ENCODE measurements at regions not wholly inside any gene's neighbourhood (a gene's known extent, or its start where the extent isn't known, plus 50 kb on each side); places are given as distances from the start of the nearest gene placed in this dataset.
"Not testable (repeated sequence)": the region's sequence is repeated elsewhere in the genome, so short reads cannot be mapped to it uniquely, and the experiment has no call there.

DNA sequence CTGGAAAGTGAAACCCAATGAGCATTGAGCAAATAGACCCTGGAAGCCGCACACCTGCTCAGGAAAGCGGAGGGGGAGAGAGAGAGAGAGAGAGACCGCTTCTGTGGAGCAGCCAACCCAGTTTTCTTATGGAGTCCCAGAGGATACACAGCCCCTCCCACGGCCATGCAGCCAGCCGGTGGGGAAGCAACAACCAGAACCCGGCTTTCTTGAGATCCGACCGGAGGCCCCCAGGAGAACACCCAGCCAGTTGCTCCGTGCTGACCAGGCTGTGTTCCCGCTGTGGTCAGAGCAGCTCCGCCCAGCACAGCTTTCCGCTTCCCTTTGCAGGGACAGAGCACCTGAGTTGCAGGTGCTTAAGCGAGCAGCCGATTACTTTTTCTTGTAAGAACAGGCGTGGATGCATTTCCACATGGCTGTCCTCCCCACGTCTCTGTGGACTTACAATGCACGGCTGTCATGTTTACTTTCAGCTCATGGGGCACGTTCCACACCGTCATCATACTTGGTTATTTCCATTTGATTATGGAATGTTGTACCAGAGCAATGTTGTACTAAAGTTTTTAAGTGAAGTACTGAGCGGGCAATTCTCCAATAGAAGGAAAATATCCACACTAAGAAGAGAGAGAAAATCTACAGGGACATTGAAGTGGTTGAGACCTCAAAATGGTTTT lies 381.9 kb downstream of the THBS2 start:
- DNase-seq, result no peak

DNA sequence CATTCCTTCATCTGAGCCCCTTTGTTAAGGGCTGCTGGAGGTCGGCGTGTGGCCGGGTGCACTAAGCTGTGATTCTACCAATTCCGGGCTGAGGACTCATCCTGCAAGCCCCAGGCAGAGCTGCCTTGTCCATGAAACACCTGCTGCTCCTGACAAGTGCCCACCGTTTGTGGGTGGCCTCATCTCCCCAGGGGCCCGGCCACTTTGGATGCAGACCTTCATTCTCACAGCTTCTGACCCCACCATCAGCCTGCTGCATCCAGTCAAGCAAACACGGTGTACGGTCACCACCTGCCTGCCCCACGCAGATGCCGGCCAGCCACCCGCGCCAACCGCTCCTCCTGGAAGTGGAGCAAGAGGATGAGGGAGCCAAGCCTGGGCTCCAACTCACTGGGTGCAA lies 382.7 kb downstream of the THBS2 start:
- no peak for DNase-seq

DNA sequence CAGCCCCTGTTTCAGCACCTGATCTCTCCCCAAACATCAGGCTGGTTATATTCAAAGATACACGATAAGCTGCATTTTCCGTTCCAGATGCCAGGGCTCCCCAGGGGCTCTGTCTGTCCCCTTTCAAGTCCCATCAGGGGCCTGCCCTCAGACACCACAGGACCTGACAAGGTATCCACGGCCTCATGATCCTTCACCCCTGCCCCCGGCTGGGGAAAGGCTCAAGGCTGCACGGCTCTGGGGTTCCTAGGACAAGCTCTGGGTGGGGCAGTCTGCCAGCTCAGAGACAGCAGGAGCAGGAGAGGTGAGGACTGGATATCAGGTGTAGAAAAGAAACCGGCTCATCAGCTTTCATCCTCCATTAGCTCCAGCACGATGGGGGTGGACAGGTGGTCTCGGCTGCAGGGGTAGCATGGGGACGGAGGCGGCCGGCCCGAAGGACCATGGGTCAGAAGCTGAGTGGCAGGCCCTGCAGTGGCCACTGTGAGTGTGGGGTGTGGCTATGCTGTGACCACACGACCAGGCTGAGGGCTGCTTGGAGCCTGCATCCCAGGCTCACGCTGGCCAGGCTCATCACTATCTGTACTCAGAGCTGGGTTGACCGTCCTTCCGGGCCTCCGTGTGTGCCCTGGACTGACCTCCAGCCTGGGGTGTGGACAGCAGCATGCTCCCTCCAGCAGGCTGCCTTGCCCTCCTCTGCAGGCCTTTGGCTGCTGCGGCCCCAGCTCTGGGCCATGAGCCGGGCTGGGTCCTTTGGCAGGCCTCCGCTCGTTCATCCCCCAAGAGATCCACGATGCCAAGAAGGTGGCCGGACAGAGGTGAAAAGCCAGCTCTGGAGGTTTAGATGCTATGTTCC lies 386.2 kb downstream of the THBS2 start:
- no peak for DNase-seq

DNA sequence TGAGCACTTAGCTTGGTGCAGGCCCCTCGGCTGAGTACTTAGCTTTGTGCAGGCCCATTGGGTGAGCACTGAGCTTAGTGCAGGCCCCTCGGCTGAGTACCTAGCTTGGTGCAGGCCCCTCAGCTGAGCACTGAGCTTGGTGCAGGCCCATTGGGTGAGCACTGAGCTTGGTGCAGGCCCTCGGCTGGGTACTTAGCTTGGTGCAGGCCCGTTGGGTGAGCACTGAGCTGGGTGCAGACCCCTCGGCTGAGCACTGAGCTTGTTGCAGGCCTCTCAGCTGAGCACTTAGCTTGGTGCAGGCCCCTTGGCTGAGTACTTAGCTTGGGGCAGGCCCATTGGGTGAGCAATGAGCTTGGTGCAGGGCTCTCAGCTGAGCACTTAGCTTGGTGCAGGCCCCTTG lies 387.1 kb downstream of the THBS2 start:
- no peak for DNase-seq

DNA sequence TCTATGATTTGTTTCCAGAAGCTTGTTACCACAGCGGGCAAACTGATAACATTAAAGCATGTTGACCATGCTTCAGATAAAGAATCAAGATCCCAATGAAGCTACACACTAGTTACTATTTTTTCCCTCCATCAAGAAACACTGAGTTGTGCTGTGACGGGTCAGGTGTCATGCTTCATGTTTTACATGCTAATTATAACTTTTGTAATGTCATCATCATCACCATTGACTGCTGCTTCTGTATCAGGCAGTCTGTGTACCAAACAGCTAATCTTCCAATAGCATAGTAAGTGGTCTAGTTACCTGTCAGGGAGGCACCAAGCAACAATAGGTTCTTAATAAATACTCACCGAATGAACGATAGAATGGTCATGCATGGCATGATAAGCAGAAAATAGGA lies 388.1 kb downstream of the THBS2 start:
- DNase-seq, result no peak

DNA sequence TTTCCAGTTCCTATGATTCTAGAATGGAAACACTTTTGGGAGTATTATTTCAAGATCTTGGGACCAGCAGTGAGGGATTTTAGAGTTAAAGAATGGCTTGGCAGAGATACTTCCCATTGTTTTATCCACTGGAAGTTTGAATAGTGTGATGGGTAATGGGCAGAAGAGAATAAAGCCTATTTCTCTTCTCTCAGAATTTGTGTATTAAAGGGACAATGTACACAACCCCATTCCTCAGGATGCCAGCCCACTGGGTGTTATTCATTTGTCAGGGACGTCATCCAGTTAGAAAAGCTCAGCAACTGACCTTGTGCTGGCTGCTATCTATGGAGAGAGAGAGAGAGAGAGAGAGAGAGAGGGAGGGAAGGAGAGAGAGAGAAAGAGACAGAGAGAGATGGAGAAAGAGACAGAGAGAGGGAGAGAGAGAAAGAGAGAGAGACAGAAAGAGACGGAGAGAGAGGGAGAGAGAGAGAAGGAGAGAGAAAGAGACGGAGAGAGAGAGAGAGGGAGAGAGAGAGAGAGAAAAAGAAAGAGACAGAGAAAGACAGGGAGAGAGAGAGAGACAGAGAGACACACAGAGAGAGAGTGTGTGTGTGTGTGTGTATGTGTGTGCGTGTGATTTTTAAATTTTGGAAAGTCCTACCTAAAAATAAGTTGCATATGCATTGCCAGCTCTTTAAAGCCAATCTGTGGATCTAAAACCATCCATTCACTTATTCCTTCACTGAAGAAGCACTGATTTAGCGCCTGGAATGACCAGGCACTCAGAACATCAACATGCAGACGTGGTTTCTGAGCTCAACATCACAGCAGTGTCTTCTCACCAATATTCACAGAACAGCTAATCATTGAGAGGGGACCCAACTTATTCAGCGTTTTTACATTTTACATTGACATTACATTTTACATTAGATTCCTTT lies 388.8 kb downstream of the THBS2 start:
- no peak for DNase-seq

DNA sequence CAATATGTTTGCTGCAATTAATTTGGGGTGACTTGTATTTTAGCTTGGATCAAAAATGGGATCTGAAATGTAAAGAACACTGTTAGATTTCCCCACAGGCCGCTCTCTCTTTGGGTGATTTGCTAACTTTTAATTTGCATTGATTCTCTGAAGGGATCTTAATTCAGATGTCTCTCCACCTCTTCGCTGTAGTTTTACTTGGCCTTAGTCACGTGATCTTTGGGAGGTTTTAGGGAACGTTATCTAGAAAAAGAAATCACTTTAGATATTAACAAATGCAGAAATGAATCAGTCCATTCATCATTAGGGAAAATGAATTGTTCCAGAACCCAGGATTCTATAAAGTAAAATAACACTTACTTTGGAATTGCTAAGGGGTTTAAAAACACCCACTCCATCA lies 390.2 kb downstream of the THBS2 start:
- DNase-seq, result no peak

DNA sequence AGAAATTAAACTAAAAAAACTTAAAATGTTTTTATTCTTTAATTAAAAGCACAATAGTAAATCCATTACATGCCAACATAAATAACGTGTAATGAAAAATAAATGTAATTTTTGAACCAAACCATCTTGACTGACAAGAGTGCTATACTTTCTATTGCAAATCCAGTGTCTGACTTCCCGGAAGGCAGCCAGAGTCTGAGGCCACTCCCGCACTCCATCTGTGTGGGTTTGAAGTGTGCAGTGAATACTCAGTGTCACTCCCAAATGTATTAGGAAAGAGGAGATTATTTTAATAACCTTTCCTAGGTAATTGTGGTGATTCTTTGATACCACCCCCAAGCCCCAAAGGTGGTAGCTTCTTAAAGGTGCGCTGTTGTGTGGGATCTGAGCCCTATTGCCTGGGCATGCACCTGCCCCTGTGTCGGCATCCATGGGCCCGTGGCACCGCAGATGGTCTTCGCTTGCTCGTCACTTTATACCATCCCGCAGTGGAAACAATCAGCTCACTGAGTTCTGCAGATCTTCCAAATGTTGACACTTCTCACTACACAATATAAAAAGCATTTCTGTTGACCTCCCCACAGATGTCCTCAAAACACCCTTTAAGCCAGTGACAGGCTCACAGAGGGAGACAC lies 391.2 kb downstream of the THBS2 start:
- no peak for DNase-seq

DNA sequence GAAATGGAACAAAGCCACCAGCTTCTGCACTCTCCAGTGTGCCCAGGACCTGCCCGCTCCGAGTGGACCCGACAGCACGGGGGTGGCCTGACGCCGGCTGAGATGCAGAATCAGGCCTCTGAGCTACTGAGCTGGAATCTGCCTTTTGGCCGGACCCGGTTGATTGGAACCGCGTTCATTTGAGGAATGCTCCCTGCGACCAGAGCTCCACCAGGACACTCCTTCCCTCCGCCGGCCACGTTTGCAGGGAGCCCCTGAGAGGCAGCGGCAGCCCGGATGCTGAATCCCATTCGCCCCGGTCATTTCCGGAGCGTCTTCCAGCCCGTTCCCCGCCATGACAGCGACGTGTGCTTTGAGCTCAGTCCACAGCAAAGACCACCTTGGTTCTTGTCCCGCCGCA lies 392.7 kb downstream of the THBS2 start:
- DNase-seq, result no peak

DNA sequence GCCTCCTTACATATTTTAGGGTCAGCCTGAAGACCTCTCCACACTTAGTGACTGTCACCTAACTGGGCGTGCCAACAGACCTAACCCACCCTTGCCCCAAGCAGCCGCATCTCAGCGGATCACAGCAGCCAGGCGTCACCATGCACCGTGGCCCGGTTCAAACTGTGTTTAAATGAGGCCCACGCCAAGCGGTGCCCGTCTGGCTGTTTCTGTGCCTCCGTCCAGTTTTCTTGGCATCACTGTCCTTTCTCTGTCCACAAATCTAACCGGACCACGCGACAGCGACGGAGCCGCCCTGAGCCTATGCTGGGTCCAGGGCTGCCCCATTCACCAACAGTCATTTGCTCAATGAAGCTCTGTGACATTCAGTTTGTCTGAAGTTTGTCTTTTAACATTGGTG lies 393.3 kb downstream of the THBS2 start:
- DNase-seq, result no peak

DNA sequence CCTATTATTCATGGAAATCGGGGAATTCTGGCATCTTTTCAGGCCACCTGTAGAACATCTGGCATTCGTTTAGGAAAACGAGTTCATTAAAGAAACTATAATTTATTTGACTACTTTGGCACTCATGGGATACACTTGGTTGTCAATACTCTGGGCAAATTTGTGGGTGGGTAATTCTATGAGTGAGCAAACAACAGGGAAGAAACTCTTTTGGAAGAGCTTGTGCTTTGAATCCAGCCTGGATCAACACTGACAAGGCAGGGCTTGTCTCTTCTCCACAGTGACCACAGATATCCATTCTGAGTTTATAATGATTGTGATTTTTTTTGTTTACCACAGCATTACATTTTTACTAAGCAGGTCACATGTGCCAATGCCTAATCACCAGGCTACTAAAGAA lies 394.7 kb downstream of the THBS2 start:
- DNase-seq, result no peak

DNA sequence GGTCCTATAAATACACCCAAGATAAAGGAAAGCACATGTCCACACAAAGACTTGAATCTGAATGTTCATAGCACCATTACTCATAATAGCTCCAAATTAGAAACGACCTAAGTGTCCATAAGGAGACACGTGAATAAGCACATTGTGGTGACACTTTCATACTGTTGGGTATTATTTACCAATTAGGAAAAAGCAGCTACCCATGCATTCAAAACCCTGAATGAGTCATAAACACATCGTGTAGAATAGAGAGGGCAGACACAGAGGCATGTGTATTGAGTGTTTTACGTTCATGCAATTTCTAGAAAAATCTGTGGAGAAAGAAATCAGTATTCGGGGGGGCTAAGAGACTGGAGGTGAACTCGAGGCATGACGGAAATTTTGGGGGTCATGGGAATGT lies 396.7 kb downstream of the THBS2 start:
- DNase-seq, result no peak

DNA sequence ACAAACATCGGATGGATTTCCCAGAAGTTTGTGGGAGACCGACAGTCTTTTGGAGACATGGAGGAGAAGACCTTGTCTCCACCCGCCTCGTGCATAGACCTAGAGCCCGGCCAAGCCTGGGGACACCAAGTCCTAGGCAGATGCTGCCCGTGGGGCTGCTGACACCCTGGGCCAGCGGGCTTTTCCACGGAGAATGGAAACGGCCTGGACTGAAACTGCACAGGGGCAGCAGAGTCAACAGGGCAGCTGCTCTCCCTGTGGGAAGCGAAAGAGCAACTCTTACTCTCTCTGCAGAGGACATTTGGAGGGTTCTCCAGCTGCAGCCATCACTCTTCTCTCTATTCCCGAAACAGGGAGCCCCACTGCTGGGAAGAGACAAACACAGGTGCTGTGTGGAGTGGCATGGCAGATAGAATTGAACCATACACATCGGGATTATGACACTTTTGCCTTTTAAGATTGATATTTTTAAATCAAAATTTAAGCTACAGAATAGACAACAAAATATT lies 401.2 kb downstream of the THBS2 start:
- DNase-seq, result no peak

DNA sequence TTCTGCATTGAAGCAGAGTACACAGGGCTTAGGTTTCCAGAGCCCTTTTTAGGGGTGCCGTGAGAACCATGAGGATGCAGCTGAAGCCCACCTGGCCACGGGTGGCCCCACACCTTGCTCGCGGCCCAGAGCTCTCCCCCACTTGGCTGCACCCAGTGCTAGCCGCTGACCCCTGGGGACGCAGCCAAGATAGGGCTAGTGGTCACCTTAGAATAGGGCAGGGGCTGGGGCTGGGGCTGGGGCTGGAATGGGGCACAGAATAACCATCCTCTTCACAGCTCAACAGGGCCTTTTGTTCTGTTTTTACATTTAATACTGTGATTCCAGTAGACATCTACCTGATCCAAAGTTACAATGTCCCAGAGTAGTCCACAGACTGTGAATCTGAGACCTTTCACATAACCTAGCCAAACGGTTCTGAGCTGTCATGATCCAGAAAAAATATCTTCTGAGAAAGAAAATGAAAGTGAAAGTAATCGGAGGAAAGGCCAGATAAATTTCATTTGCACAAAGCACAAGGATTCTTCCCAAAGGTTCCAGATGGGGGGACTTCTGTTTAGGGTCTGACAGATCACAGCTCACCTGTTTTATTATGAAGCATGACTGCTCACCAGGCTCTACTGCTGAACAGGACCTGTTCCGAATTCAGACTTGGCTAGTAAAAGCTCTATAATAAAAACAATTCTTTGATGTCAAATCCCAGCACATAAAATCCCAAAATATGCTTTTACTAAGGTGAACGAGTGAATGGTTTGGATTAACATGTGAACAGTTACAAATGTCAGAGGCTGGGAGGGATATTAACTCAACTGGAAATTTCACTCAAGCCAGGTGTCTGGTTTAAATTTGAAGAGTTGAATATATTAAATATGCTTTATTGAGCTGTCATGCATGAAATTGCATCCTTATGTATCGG lies 401.9 kb downstream of the THBS2 start:
- no peak for DNase-seq

DNA sequence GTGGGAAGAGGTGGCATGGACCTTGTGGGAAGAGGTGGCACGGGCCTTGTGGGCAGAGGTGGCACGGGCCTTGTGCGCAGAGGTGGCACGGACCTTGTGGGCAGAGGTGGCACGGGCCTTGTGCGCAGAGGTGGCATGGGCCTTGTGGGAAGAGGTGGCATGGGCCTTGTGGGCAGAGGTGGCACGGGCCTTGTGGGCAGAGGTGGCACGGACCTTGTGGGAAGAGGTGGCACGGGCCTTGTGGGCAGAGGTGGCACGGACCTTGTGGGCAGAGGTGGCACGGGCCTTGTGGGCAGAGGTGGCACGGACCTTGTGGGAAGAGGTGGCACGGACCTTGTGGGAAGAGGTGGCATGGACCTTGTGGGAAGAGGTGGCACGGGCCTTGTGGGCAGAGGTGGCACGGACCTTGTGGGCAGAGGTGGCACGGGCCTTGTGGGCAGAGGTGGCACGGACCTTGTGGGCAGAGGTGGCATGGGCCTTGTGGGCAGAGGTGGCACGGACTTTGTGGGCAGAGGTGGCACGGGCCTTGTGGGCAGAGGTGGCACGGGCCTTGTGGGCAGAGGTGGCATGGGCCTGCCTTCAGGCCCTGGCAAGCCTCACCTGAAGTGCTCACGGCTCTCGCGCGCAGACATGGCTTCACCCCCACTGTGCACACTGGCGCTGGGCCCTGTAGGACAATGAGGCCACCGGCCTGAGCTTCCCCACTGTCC lies 403.5 kb downstream of the THBS2 start:
- DNase-seq, result not testable (repeated sequence)

DNA sequence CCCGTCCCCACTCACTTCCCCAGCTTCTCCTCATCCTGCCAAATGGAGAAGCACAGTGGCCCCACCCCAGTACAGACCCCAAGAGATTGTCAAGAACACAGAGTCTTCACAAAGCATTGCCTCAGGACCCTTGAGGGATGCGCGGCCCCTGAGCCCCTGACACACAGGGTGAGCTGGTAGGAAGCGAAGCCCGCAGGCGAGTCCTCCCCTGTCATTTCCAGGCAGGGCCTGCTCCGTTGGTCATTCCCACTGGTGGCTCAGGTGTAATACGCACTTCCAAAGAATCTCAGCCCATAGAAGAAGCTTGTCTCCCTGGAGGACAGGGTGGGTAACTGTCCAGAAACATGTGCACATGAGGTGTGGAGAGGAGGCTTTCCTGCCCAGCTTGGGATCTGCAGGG lies 404.2 kb downstream of the THBS2 start:
- DNase-seq, result no peak

DNA sequence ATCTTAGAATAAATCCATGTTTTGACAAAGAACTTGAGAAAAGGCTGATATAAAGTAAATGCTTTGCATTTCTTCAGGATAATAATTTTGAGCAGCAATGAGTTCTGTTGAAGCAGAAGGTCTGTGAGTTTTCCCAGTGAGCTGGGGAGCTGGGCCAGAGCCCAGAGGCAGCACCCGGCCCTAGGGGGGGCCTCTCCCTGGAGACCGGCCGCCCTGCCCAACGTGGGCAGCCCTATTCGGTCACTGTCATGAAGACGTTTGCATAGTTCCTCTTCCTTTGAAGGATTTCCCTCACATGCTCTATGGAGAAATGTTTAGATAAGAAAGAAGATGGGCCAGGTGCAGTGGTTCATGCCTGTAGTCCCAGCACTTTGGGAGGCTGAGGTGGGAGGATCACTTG lies 404.8 kb downstream of the THBS2 start:
- DNase-seq, result no peak

DNA sequence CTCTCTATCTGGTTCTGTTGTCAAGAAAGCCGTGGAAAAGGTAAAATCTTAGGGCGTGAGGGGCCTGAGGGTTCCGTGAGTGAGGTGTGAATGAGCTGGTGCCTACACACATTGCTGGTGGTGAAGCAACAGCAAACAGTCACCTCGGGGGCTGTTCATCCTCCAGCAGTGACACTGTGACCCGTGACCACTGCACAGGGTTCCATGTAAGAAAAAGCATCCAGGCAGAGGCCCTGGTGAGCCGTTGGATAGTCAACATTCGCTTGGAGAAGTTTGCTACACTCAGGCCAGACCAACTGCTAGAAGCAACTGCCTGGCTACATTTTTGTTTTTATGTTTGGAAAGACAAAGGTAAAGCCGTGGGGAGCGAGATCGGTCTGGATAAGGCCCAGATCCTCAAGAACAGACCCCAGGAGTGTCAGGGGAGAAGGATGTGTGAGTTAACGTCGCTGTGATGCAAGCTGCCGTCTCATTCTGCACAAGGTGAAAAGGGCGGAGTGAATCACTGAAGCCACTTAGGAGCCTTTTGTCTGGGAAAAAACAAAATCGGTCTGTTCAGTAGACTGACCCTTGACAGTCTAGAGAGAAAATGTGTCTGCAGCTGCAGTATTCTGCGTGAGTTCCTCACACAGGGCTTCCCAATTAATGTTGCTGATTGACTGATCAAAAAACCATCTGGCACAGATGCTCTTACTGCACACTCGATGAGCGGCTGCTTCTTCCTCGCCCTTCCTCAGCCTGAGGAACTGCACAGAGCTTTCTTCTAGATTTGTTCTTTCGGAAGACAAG lies 404.0 kb downstream of the SMOC2 start:
- no peak for DNase-seq

DNA sequence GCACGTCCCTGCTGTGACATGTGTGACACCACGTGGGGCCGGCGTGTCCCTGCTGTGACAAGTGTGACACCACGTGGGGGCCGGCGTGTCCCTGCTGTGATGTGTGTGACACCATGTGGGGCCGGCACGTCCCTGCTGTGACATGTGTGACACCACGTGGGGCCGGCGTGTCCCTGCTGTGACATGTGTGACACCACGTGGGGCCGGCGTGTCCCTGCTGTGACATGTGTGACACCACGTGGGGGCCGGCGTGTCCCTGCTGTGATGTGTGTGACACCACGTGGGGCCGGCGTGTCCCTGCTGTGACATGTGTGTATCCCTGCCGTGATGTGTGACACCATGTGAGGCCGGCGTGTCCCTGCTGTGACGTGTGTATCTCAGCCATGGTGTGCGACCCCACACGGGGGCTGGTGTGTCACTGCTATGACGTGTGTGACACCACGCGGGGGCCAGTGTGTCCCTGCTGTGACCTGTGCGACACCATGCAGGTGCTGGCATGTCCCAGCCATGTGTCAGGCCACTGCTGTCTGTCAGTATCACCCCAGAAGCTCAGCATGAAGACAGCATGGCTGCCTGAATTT lies 401.7 kb downstream of the SMOC2 start:
- DNase-seq, result not testable (repeated sequence)

Measured in activated naive CD4-positive, alpha-beta T cell treated with Interleukin-2 at 50 U/mL for 16 hours (primary cell).